ENCODE measurements at regions not wholly inside any gene's neighbourhood (a gene's known extent, or its start where the extent isn't known, plus 50 kb on each side); places are given as distances from the start of the nearest gene placed in this dataset.
A peak's percentile ranks its signal among the peaks of the same experiment; 100 is the strongest.

- TF ChIP-seq USF2 (IDR thresholded peaks at IDR 0.05) (no peak), HDAC2 (IDR thresholded peaks at IDR 0.05) (no peak), PHF8 (IDR thresholded peaks at IDR 0.05; ENCODE audit: borderline replicate concordance, low read depth) (no peak; the same call in 1 of the 2 replicates), RFX5 (IDR thresholded peaks at IDR 0.05) (no peak), POLR2A (IDR thresholded peaks at IDR 0.05; ENCODE audit: low read length) (peak; percentile 11; the same call in 1 of the 2 replicates), JUNB (IDR thresholded peaks at IDR 0.05) (no peak), ELK1 (IDR thresholded peaks at IDR 0.05; ENCODE audit: low read depth, low read length) (no peak), GATA3 (IDR thresholded peaks at IDR 0.05; ENCODE audit: borderline replicate concordance) (0 out of 2 replicates have a peak, but pooled peaks have one; percentile 11)
- TF ChIP-seq, protein P1, sequence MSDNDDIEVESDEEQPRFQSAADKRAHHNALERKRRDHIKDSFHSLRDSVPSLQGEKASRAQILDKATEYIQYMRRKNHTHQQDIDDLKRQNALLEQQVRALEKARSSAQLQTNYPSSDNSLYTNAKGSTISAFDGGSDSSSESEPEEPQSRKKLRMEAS (IDR thresholded peaks at IDR 0.05) = peak; percentile 58; the same call in 1 of the 2 replicates
- TF ChIP-seq, protein P2, sequence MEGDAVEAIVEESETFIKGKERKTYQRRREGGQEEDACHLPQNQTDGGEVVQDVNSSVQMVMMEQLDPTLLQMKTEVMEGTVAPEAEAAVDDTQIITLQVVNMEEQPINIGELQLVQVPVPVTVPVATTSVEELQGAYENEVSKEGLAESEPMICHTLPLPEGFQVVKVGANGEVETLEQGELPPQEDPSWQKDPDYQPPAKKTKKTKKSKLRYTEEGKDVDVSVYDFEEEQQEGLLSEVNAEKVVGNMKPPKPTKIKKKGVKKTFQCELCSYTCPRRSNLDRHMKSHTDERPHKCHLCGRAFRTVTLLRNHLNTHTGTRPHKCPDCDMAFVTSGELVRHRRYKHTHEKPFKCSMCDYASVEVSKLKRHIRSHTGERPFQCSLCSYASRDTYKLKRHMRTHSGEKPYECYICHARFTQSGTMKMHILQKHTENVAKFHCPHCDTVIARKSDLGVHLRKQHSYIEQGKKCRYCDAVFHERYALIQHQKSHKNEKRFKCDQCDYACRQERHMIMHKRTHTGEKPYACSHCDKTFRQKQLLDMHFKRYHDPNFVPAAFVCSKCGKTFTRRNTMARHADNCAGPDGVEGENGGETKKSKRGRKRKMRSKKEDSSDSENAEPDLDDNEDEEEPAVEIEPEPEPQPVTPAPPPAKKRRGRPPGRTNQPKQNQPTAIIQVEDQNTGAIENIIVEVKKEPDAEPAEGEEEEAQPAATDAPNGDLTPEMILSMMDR (IDR thresholded peaks at IDR 0.05) = no peak
Measured at GRCh38 chr6:27838945-27839625, 73.1 kb downstream of the OR2B2 start.
